Uterus (tissue), 2 donors: ENCODE measurements at regions not wholly inside any gene's neighbourhood (a gene's known extent, or its start where the extent isn't known, plus 50 kb on each side); places are given as distances from the start of the nearest gene placed in this dataset.

Experiments
- CTCF ChIP-seq, 4 experiments: fragments of 200-600 bp in 2 of 4; fragments of 450-650 bp in 2 of 4; sonication (generic) in 2 of 4; IDR thresholded peaks; one replicate each; pipeline ENCODE4 v1.5.1; 2016 to 2019; ENCODE audit warnings: antibody characterized with exemption in 4 of 4, mild to moderate bottlenecking in 2 of 4, moderate library complexity in 1 of 4
- POLR2A ChIP-seq, 2 donors: fragments of 450-650 bp; IDR thresholded peaks; one replicate each; pipeline ENCODE4 v1.6.1; 2016; ENCODE audit warnings: antibody characterized with exemption in 2 of 2, mild to moderate bottlenecking in 1 of 2, moderate library complexity in 1 of 2

DNA sequence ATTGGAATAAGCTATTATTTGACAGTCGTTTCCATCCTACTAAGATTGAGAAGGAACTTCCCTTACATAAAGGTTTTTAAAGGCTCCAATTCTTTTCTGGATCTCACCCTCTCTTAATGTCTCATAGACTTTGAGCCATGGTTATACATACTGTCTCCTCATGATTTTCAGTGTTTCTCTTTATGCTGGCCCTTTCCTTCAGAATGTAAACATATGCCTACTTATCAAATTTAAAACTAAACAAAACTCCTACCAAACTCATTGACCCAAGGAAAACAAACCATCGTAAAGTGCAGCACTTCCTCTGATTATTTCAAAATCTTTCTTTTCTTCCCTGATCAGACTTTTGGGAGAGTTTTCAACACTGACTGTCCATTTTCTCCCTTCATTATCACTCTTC lies 163.4 kb upstream of the DPYD start:
- no peak for TF ChIP-seq POLR2A (IDR thresholded peaks at IDR 0.05)
- TF ChIP-seq CTCF (IDR thresholded peaks at IDR 0.05): no peak
